ENCODE measurements at regions not wholly inside any gene's neighbourhood (a gene's known extent, or its start where the extent isn't known, plus 50 kb on each side); places are given as distances from the start of the nearest gene placed in this dataset.

DNA sequence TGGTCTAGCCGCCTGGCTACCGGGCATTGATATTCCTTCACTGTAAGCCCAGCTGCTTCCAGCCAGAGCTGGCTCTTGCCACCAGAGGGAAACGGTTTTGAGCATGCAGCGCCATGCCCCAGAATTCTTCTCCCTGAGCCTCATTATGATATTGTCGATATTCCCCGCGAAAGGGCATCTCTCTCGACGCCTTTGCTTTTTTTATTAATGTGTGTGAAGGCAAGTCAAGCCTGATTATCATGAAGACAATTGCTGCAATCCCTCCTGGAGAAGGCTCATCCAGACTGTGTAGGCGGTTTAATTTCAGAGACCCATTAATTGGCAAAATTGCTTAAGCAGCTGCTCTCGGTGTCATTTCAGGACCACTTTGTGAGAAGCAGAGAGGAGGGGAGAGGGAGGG is 321.2 kb upstream of the TLE3 start (continued):
- TF ChIP-seq, protein P1, sequence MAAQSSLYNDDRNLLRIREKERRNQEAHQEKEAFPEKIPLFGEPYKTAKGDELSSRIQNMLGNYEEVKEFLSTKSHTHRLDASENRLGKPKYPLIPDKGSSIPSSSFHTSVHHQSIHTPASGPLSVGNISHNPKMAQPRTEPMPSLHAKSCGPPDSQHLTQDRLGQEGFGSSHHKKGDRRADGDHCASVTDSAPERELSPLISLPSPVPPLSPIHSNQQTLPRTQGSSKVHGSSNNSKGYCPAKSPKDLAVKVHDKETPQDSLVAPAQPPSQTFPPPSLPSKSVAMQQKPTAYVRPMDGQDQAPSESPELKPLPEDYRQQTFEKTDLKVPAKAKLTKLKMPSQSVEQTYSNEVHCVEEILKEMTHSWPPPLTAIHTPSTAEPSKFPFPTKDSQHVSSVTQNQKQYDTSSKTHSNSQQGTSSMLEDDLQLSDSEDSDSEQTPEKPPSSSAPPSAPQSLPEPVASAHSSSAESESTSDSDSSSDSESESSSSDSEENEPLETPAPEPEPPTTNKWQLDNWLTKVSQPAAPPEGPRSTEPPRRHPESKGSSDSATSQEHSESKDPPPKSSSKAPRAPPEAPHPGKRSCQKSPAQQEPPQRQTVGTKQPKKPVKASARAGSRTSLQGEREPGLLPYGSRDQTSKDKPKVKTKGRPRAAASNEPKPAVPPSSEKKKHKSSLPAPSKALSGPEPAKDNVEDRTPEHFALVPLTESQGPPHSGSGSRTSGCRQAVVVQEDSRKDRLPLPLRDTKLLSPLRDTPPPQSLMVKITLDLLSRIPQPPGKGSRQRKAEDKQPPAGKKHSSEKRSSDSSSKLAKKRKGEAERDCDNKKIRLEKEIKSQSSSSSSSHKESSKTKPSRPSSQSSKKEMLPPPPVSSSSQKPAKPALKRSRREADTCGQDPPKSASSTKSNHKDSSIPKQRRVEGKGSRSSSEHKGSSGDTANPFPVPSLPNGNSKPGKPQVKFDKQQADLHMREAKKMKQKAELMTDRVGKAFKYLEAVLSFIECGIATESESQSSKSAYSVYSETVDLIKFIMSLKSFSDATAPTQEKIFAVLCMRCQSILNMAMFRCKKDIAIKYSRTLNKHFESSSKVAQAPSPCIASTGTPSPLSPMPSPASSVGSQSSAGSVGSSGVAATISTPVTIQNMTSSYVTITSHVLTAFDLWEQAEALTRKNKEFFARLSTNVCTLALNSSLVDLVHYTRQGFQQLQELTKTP (IDR thresholded peaks at IDR 0.05; ENCODE audit: low read depth in 1 of 2, partially characterized antibody in 2 of 2): no peak

DNA sequence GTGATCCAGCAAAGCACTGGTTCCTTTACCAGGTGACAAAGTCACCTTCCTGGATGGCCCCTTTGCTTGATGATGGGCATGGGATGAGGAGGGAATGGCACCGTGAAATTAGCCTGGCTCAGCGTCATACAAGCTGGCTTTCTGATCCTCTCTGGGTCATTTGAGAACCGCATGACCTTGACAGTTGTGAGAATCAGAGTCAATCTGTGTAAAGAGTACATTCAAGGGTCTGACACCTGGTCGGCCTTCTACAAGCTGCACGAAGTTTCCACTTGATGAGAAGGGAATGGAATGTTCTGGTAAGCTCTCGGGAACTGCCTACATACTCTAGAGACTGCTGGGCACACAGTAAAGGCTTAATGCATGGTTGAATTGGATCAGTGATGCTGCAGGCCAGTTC is 319.8 kb upstream of the TLE3 start:
- FAIRE-seq (no peak), DNase-seq (ENCODE audit: extremely low read depth in 1 of 4, low spot score in 3 of 4) (no peak), ATAC-seq (no peak)
- Histone ChIP-seq H3K9me3 (replicated peaks; ENCODE audit: control insufficient read depth, insufficient read depth, low read depth, low read length) (no peaks in the 10 kb centered on the region), H3K27me3 (ENCODE audit: control insufficient read depth in 2 of 2, insufficient read depth in 2 of 2, low read length in 2 of 2) (peaks cover 45 to 47% of the 10 kb centered on the region in 2 experiments), H3K9ac (ENCODE audit: insufficient read depth in 1 of 2, low read depth in 2 of 2, low read length in 2 of 2) (no peak overlapping the region), H3K36me3 (ENCODE audit: control insufficient read depth, insufficient read depth, low read length) (no peaks in the 10 kb centered on the region), H3K79me2 (ENCODE audit: control insufficient read depth, insufficient read depth, low read length) (no peaks in the 10 kb centered on the region), H3K4me1 (replicated peaks in 1 of 2; ENCODE audit: control insufficient read depth in 2 of 2, insufficient read depth in 2 of 2, low read length in 2 of 2) (peaks cover 0 to 3% of the 10 kb centered on the region in 2 experiments; a peak in 2 of 5 replicates), H3K4me3 (no peak overlapping the region), H3K27ac (ENCODE audit: extremely low read depth, low read depth, low read length) (no peak overlapping the region), H3K9me1 (ENCODE audit: control insufficient read depth, insufficient read depth, low read length) (no peaks in the 10 kb centered on the region), H2AFZ (ENCODE audit: low read depth, low read length) (no peak overlapping the region), H3K4me2 (ENCODE audit: insufficient read depth, low read length) (no peak overlapping the region), H4K20me1 (replicated peaks; ENCODE audit: control insufficient read depth, insufficient read depth, low read length) (no peaks in the 10 kb centered on the region)
- BruUV-seq (replicated peaks): no TSS peak
- intact Hi-C loops (cut with micrococcal nuclease): no loop called here
- in situ Hi-C loops (cut with MboI): no loop called here
- 3% methylated on average over 6 of the region's 6 CpGs for WGBS (ENCODE audit: insufficient coverage, low coverage, missing lambda C conversion rate)
- CTCF ChIA-PET (ENCODE audit: low intra/inter-chr PET ratio): no interaction called here
- no peak for TF ChIP-seq NR1H2 (CRISPR knock-in tag; IDR thresholded peaks at IDR 0.05)
- no peak for TF ChIP-seq HDAC6 (IDR thresholded peaks at IDR 0.05; ENCODE audit: low read depth, low read length)
- TF ChIP-seq IRF9 (tag; IDR thresholded peaks at IDR 0.05): no peak
- no peak for TF ChIP-seq ZNF280B (CRISPR knock-in tag; IDR thresholded peaks at IDR 0.05)
- POLR2A ChIA-PET: interaction anchor here (0.7 to 1.0 kb wide), 2 partner anchors 15 to 21 kb away, joined by 3 to 4 read pairs; no protein-coding TSS in a partner anchor
